MM.1S (cell line): ENCODE measurements at regions not wholly inside any gene's neighbourhood (a gene's known extent, or its start where the extent isn't known, plus 50 kb on each side); places are given as distances from the start of the nearest gene placed in this dataset.

Source experiments
- DNase-seq: peaks from one replicate; pipeline ENCODE4 v3.0.0-alpha.2; 2015
- H2AFZ ChIP-seq: fragments of 300-600 bp; sonication (generic); 2 replicates; pipeline ENCODE4 v1.6.0; 2016; ENCODE audit warnings: antibody characterized with exemption, low read length
- H3F3A ChIP-seq: fragments of 300-600 bp; sonication (generic); 2 replicates; pipeline ENCODE4 v1.6.1; 2016; ENCODE audit warnings: mild to moderate bottlenecking, antibody characterized with exemption, low read length, moderate library complexity, mixed read lengths; ENCODE audit not compliant: insufficient read depth
- H3K27ac ChIP-seq: fragments of 300-600 bp; sonication (generic); 2 replicates; pipeline ENCODE4 v1.5.1; 2016; ENCODE audit warnings: mild to moderate bottlenecking, low read length
- H3K27me3 ChIP-seq: fragments of 300-600 bp; sonication (generic); replicated peaks from 2 replicates; pipeline ENCODE4 v1.6.0; 2016; ENCODE audit warnings: low read length; ENCODE audit not compliant: insufficient read depth
- H3K36me3 ChIP-seq: fragments of 300-600 bp; sonication (generic); replicated peaks from 2 replicates; pipeline ENCODE4 v1.6.1; 2016; ENCODE audit warnings: mild to moderate bottlenecking, low read length, mixed read lengths; ENCODE audit not compliant: insufficient read depth
- H3K4me1 ChIP-seq: fragments of 300-600 bp; sonication (generic); 2 replicates; pipeline ENCODE4 v1.6.1; 2016; ENCODE audit warnings: low read length, mixed read lengths
- H3K4me2 ChIP-seq: fragments of 300-600 bp; sonication (generic); 2 replicates; pipeline ENCODE4 v1.6.0; 2016; ENCODE audit warnings: low read depth, low read length
- H3K4me3 ChIP-seq: fragments of 300-600 bp; sonication (generic); 2 replicates; pipeline ENCODE4 v1.5.1; 2016; ENCODE audit warnings: low read length, mixed read lengths
- H3K79me2 ChIP-seq: fragments of 300-600 bp; sonication (generic); 2 replicates; pipeline ENCODE4 v1.6.1; 2016; ENCODE audit warnings: mixed run types, low read length, mixed read lengths
- H3K9ac ChIP-seq: fragments of 300-600 bp; sonication (generic); 2 replicates; pipeline ENCODE4 v1.6.1; 2016; ENCODE audit warnings: low read length, mixed read lengths
- H3K9me2 ChIP-seq: fragments of 300-600 bp; sonication (generic); replicated peaks from 2 replicates; pipeline ENCODE4 v1.6.1; 2016; ENCODE audit warnings: mild to moderate bottlenecking, low read length, mixed read lengths; ENCODE audit not compliant: insufficient read depth
- H3K9me3 ChIP-seq: fragments of 300-600 bp; sonication (generic); replicated peaks from 2 replicates; pipeline ENCODE4 v1.6.1; 2016; ENCODE audit warnings: mild to moderate bottlenecking, low read length, mixed read lengths; ENCODE audit not compliant: insufficient read depth
- H4K20me1 ChIP-seq: fragments of 300-600 bp; sonication (generic); 2 replicates; pipeline ENCODE4 v1.6.1; 2016; ENCODE audit warnings: mild to moderate bottlenecking, low read length, moderate library complexity, mixed read lengths; ENCODE audit not compliant: insufficient read depth
- EZH2 ChIP-seq: fragments of 300-600 bp; sonication (generic); optimal IDR thresholded peaks from 2 replicates; pipeline ENCODE3; 2017; ENCODE audit warnings: low read depth, mild to moderate bottlenecking, antibody characterized with exemption, low read length, mixed read lengths
- EZH2phosphoT487 ChIP-seq: fragments of 300-600 bp; sonication (generic); IDR thresholded peaks from 2 replicates; pipeline ENCODE4 v1.6.1; 2018; ENCODE audit warnings: antibody characterized with exemption, low read length
- TF ChIP-seq, protein P1 (sequence below): fragments of 300-600 bp; sonication (generic); IDR thresholded peaks from 2 replicates; pipeline ENCODE4 v1.5.1; 2016; ENCODE audit warnings: antibody characterized with exemption, low read length, mixed read lengths

GRCh38 chr14:39998854-39999253 is 566.6 kb upstream of the FBXO33 start:
- Histone ChIP-seq H4K20me1 (no peaks in the 10 kb centered on the region), H3K4me3 (no peak overlapping the region), H3F3A (no peaks in the 10 kb centered on the region), H3K79me2 (no peaks in the 10 kb centered on the region), H3K4me1 (no peaks in the 10 kb centered on the region), H3K36me3 (no peaks in the 10 kb centered on the region), H3K27me3 (no peaks in the 10 kb centered on the region), H2AFZ (no peak overlapping the region), H3K9me3 (no peaks in the 10 kb centered on the region), H3K4me2 (no peak overlapping the region), H3K9ac (no peak overlapping the region), H3K9me2 (no peaks in the 10 kb centered on the region), H3K27ac (no peak overlapping the region)
- no peak for DNase-seq
- TF ChIP-seq, protein P1, sequence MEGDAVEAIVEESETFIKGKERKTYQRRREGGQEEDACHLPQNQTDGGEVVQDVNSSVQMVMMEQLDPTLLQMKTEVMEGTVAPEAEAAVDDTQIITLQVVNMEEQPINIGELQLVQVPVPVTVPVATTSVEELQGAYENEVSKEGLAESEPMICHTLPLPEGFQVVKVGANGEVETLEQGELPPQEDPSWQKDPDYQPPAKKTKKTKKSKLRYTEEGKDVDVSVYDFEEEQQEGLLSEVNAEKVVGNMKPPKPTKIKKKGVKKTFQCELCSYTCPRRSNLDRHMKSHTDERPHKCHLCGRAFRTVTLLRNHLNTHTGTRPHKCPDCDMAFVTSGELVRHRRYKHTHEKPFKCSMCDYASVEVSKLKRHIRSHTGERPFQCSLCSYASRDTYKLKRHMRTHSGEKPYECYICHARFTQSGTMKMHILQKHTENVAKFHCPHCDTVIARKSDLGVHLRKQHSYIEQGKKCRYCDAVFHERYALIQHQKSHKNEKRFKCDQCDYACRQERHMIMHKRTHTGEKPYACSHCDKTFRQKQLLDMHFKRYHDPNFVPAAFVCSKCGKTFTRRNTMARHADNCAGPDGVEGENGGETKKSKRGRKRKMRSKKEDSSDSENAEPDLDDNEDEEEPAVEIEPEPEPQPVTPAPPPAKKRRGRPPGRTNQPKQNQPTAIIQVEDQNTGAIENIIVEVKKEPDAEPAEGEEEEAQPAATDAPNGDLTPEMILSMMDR, result no peak
- TF ChIP-seq EZH2phosphoT487 (no peak), EZH2 (no peak)

- H3F3A ChIP-seq, result no peaks in the 10 kb centered on the region
Observed at GRCh38 chr14:39998114-39998513, 565.9 kb upstream of the FBXO33 start.

DNA sequence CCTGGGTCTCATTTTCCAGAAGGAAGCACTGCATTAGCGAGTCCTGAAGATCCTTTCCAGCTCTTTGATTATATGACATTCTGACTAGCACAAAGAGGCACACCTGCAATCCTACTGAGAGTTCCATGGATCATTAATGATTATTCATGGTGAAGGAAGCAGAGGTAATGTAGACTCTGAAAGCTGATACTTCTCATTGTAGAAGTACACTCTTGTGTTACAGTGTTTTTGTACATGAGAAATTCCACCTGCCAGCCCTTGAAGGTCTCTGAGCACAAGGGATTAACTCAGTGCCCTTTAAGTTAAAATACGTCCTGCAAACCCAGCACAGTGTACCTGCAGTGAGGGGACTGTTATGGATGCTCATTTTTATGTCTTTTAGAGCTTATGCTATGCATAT is 558.8 kb upstream of the FBXO33 start:
- Histone ChIP-seq H3K9ac (no peak overlapping the region), H4K20me1 (no peaks in the 10 kb centered on the region), H3K27me3 (no peaks in the 10 kb centered on the region), H3F3A (no peaks in the 10 kb centered on the region), H3K9me3 (no peaks in the 10 kb centered on the region), H3K4me2 (no peak overlapping the region), H3K36me3 (no peaks in the 10 kb centered on the region), H3K9me2 (no peaks in the 10 kb centered on the region), H3K4me3 (no peak overlapping the region), H3K4me1 (no peaks in the 10 kb centered on the region), H3K27ac (no peak overlapping the region), H2AFZ (no peak overlapping the region), H3K79me2 (no peaks in the 10 kb centered on the region)
- TF ChIP-seq, protein P1, result no peak
- TF ChIP-seq EZH2 (no peak), EZH2phosphoT487 (no peak)
- no peak for DNase-seq

More at GRCh38 chr14:39998114-39998513, 565.9 kb upstream of the FBXO33 start:
- Histone ChIP-seq H3K4me3 (no peak overlapping the region), H2AFZ (no peak overlapping the region), H3K9me2 (no peaks in the 10 kb centered on the region), H3K9me3 (no peaks in the 10 kb centered on the region), H3K4me1 (no peaks in the 10 kb centered on the region), H3K36me3 (no peaks in the 10 kb centered on the region), H3K79me2 (no peaks in the 10 kb centered on the region), H3K9ac (no peak overlapping the region), H3K27me3 (no peaks in the 10 kb centered on the region), H3K27ac (no peak overlapping the region), H3K4me2 (no peak overlapping the region), H4K20me1 (no peaks in the 10 kb centered on the region)
- TF ChIP-seq, protein P1, result no peak
- TF ChIP-seq EZH2 (no peak), EZH2phosphoT487 (no peak)
- no peak for DNase-seq
